IPS-NIHi11 (cell line): ENCODE measurements at regions not wholly inside any gene's neighbourhood (a gene's known extent, or its start where the extent isn't known, plus 50 kb on each side); places are given as distances from the start of the nearest gene placed in this dataset.

Experiments used
- DNase-seq: peaks from one replicate; pipeline ENCODE4 v3.0.0; 2012; ENCODE audit warnings: mixed read lengths, low spot score

- DNase-seq: no peak
These were observed 137.9 kb downstream of the PJA1 start for GRCh38 chrX:69027181-69028005.

- DNase-seq: no peak
These were observed 139.4 kb downstream of the PJA1 start for GRCh38 chrX:69025802-69026301.

- peak; percentile 48 for DNase-seq
These were observed 140.3 kb downstream of the PJA1 start for GRCh38 chrX:69024931-69025330.

- DNase-seq: no peak
These were observed 141.0 kb downstream of the PJA1 start for GRCh38 chrX:69024161-69024736.

- no peak for DNase-seq
These were observed 142.8 kb downstream of the PJA1 start for GRCh38 chrX:69022430-69022829.

GRCh38 chrX:69021141-69021960 is 143.9 kb downstream of the PJA1 start:
- no peak for DNase-seq

GRCh38 chrX:69020316-69020715 is 144.9 kb downstream of the PJA1 start:
- no peak for DNase-seq

GRCh38 chrX:69019073-69019890 is 146.0 kb downstream of the PJA1 start:
- no peak for DNase-seq

- DNase-seq: no peak
These were observed 146.7 kb downstream of the PJA1 start for GRCh38 chrX:69018416-69019072.

- DNase-seq: no peak
These were observed 148.8 kb downstream of the PJA1 start for GRCh38 chrX:69016293-69016941.

- no peak for DNase-seq
These were observed 149.5 kb downstream of the PJA1 start for GRCh38 chrX:69015564-69016292.

GRCh38 chrX:69015156-69015555 is 150.1 kb downstream of the PJA1 start:
- no peak for DNase-seq

- no peak for DNase-seq
These were observed 151.1 kb downstream of the PJA1 start for GRCh38 chrX:69014200-69014599.

- no peak for DNase-seq
These were observed 154.9 kb downstream of the PJA1 start for GRCh38 chrX:69010339-69010738.

- no peak for DNase-seq
These were observed 164.4 kb downstream of the PJA1 start for GRCh38 chrX:69000877-69001276.

GRCh38 chrX:68999931-69000330 is 165.3 kb downstream of the PJA1 start:
- DNase-seq: no peak

- no peak for DNase-seq
These were observed 165.9 kb downstream of the PJA1 start for GRCh38 chrX:68999356-68999755.

GRCh38 chrX:68998716-68999115 is 166.5 kb downstream of the PJA1 start:
- no peak for DNase-seq

GRCh38 chrX:68997911-68998310 is 167.3 kb downstream of the PJA1 start:
- DNase-seq: no peak

- no peak for DNase-seq
These were observed 167.7 kb downstream of the PJA1 start for GRCh38 chrX:68997511-68997910.
